B cell (primary cell): ENCODE measurements at regions not wholly inside any gene's neighbourhood (a gene's known extent, or its start where the extent isn't known, plus 50 kb on each side); places are given as distances from the start of the nearest gene placed in this dataset.

Experiments
- ATAC-seq: fragments of 200-7000 bp; cut with Tn5 transposase; one replicate; pipeline ENCODE4 v1.10.0; 2021; ENCODE audit warnings: low read depth, mild to moderate bottlenecking, moderate number of reproducible peaks, moderate library complexity
- CTCF ChIA-PET: fragments of 350-600 bp; sonication (Branson Sonifier 250); formaldehyde crosslinking; loops from one replicate; lab custom pipeline; 2021; ENCODE audit warnings: antibody characterized with exemption, inconsistent platforms; lab: Charles Lee
- POLR2A ChIA-PET: fragments of 350-600 bp; sonication (Branson Sonifier 250); formaldehyde crosslinking; loops from one replicate; lab custom pipeline; 2021; ENCODE audit warnings: antibody characterized with exemption; lab: Charles Lee
- DNase-seq: peaks from one replicate; pipeline ENCODE4 v3.0.0; 2013
- H2AFZ ChIP-seq: 2 replicates; pipeline ENCODE4 v1.6.1; 2012; ENCODE audit warnings: mild to moderate bottlenecking, low read depth, low read length; ENCODE audit not compliant: insufficient read depth, poor library complexity, severe bottlenecking
- H3K27ac ChIP-seq, 2 donors: 1 replicate in 1 of 2; 2 replicates in 1 of 2; pipeline ENCODE4 v1.5.1; 2012 to 2013; ENCODE audit warnings: low read length in 2 of 2, mild to moderate bottlenecking in 2 of 2, moderate library complexity in 1 of 2
- H3K27me3 ChIP-seq, 4 experiments: fragments of 200-600 bp in 1 of 4; sonication (generic) in 1 of 4; replicated peaks in 1 of 4; 1 replicate in 2 of 4; 2 replicates in 2 of 4; pipeline versions ENCODE4 v1.6.1 to v1.7.0; 2013 to 2016; ENCODE audit warnings: low read length in 3 of 4, mild to moderate bottlenecking in 2 of 4, mixed read lengths in 1 of 4, moderate library complexity in 1 of 4; ENCODE audit not compliant: insufficient read depth in 4 of 4, control insufficient read depth in 3 of 4; ENCODE audit errors: control extremely low read depth in 1 of 4
- H3K36me3 ChIP-seq, 2 experiments: replicated peaks in 1 of 2; 1 replicate in 1 of 2; 2 replicates in 1 of 2; pipeline versions ENCODE4 v1.6.1 to v1.7.1; 2013; ENCODE audit warnings: low read length in 1 of 2; ENCODE audit not compliant: insufficient read depth in 2 of 2, control insufficient read depth in 1 of 2; ENCODE audit errors: control extremely low read depth in 1 of 2, extremely low read depth in 1 of 2
- H3K4me1 ChIP-seq, 2 donors: fragments of 200-600 bp in 1 of 2; sonication (generic) in 1 of 2; 1 replicate in 1 of 2; 2 replicates in 1 of 2; pipeline versions ENCODE4 v1.5.1 to v1.6.1; 2013 to 2017; ENCODE audit warnings: low read length in 2 of 2; ENCODE audit not compliant: control insufficient read depth in 2 of 2, insufficient read depth in 2 of 2
- H3K4me2 ChIP-seq: replicated peaks from 2 replicates; pipeline ENCODE3; 2012; ENCODE audit warnings: mild to moderate bottlenecking, low read depth, low read length; ENCODE audit not compliant: poor library complexity, severe bottlenecking
- H3K4me3 ChIP-seq, 5 experiments: fragments of 200-600 bp in 1 of 5; sonication (generic) in 1 of 5; 1 replicate in 3 of 5; 2 replicates in 2 of 5; pipeline versions ENCODE4 v1.5.1 to v1.7.0; 2011 to 2016; ENCODE audit warnings: low read length in 4 of 5, mild to moderate bottlenecking in 4 of 5, low read depth in 2 of 5, control low read depth in 1 of 5, moderate library complexity in 1 of 5; ENCODE audit not compliant: insufficient read depth in 1 of 5; ENCODE audit errors: control extremely low read depth in 1 of 5, extremely low read depth in 1 of 5
- H3K79me2 ChIP-seq: fragments of 200-600 bp; sonication (generic); one replicate; pipeline ENCODE4 v1.6.0; 2016; ENCODE audit warnings: low read length; ENCODE audit not compliant: control insufficient read depth, insufficient read depth
- H3K9ac ChIP-seq: fragments of 200-600 bp; sonication (generic); 2 replicates; pipeline ENCODE4 v1.6.1; 2017; ENCODE audit warnings: mild to moderate bottlenecking, low read length, moderate library complexity
- H3K9me3 ChIP-seq, 3 donors: one replicate each; pipeline versions ENCODE4 v1.6.1 to v1.7.1; 2013; ENCODE audit warnings: low read length in 2 of 3; ENCODE audit not compliant: control insufficient read depth in 2 of 3, insufficient read depth in 1 of 3; ENCODE audit errors: control extremely low read depth in 1 of 3
- H4K20me1 ChIP-seq: 2 replicates; pipeline ENCODE4 v1.6.0; 2012; ENCODE audit warnings: mild to moderate bottlenecking, low read length; ENCODE audit not compliant: insufficient read depth, control insufficient read depth, poor library complexity, severe bottlenecking
- H3K27ac Mint-ChIP-seq: one replicate; pipeline ENCODE4 v1.8.0; 2021; ENCODE audit warnings: mixed read lengths
- H3K27me3 Mint-ChIP-seq: one replicate; pipeline ENCODE4 v1.8.0; 2021; ENCODE audit warnings: mixed read lengths
- H3K4me1 Mint-ChIP-seq: one replicate; pipeline ENCODE4 v1.8.0; 2021; ENCODE audit warnings: mixed read lengths
- H3K4me3 Mint-ChIP-seq: one replicate; pipeline ENCODE4 v1.8.0; 2021; ENCODE audit warnings: mixed read lengths
- H3K9me3 Mint-ChIP-seq: one replicate; pipeline ENCODE4 v1.8.0; 2022; ENCODE audit warnings: mixed read lengths; ENCODE audit not compliant: insufficient read depth
- CTCF ChIP-seq: fragments of 200-600 bp; IDR thresholded peaks from one replicate; pipeline ENCODE4 v1.8.0; 2022; ENCODE audit warnings: antibody characterized with exemption, mild to moderate bottlenecking
- EZH2 ChIP-seq: IDR thresholded peaks from 2 replicates; pipeline ENCODE4 v1.6.1; 2012; ENCODE audit warnings: borderline replicate concordance, low read depth, mild to moderate bottlenecking, moderate library complexity, low read length; ENCODE audit not compliant: insufficient read depth, poor library complexity, severe bottlenecking
- WGBS: methylation state at CpG from one replicate; pipeline ENCODE4 v1.1.5; 2013; ENCODE audit warnings: missing lambda C conversion rate; ENCODE audit not compliant: insufficient coverage; 5-methylcytosine and 5-hydroxymethylcytosine counted together
- intact Hi-C: fragments of 100-400 bp; cut with micrococcal nuclease; formaldehyde crosslinking; loops from one replicate; pipeline ENCODE4 v1.10.0; 2022

- 57% methylated on average over 6 of the region's 7 CpGs for WGBS
- ATAC-seq, result no peak
- Histone ChIP-seq H3K27ac (no peak overlapping the region), H3K36me3 (no peaks in the 10 kb centered on the region), H3K9ac (no peak overlapping the region), H3K27me3 (peaks cover 0 to 3% (median 0%) of the 10 kb centered on the region in 4 experiments), H2AFZ (no peak overlapping the region), H3K4me2 (no peak overlapping the region), H3K9me3 (no peaks in the 10 kb centered on the region), H3K4me3 (no peak overlapping the region), H3K79me2 (no peaks in the 10 kb centered on the region), H4K20me1 (no peaks in the 10 kb centered on the region), H3K4me1 (peaks cover 4 to 9% of the 10 kb centered on the region in 2 donors)
- Mint-ChIP-seq H3K27me3 (no peaks in the 10 kb centered on the region), H3K4me1 (peaks cover 13% of the 10 kb centered on the region), H3K4me3 (no peak overlapping the region), H3K9me3 (no peaks in the 10 kb centered on the region), H3K27ac (no peak overlapping the region)
- ChIA-PET CTCF (interaction anchor here (0.8 kb wide), 1 partner anchor 967 kb away, joined by 3 read pairs; no protein-coding TSS in a partner anchor), POLR2A (no interaction called here)
- intact Hi-C loops, result no loop called here
- DNase-seq, result no peak
- no peak for TF ChIP-seq CTCF
- no peak for TF ChIP-seq EZH2
Observed at GRCh38 chr10:31751051-31751737, 177.4 kb downstream of the ARHGAP12 start.
